COLO829 (cell line): ENCODE measurements at regions not wholly inside any gene's neighbourhood (a gene's known extent, or its start where the extent isn't known, plus 50 kb on each side); places are given as distances from the start of the nearest gene placed in this dataset.

Experiments
- DNase-seq: peaks from one replicate; pipeline ENCODE4 v3.0.0; 2012; ENCODE audit warnings: low spot score

- DNase-seq, result no peak
Measured at GRCh38 chr17:6325051-6325450, 109.9 kb downstream of the AIPL1 start.

- no peak for DNase-seq
Measured at GRCh38 chr17:6323626-6324356, 111.1 kb downstream of the AIPL1 start.

- no peak for DNase-seq
Measured at GRCh38 chr17:6322316-6322715, 112.6 kb downstream of the AIPL1 start.

GRCh38 chr17:6314311-6314710 lies 120.6 kb downstream of the AIPL1 start:
- no peak for DNase-seq

- DNase-seq, result no peak
Measured at GRCh38 chr17:6313835-6314234, 121.1 kb downstream of the AIPL1 start.

GRCh38 chr17:6306820-6307219 lies 128.1 kb downstream of the AIPL1 start:
- no peak for DNase-seq

- DNase-seq, result no peak
Measured at GRCh38 chr17:6305613-6306360, 129.1 kb downstream of the AIPL1 start.

- DNase-seq, result no peak
Measured at GRCh38 chr17:6304894-6305612, 129.9 kb downstream of the AIPL1 start.

GRCh38 chr17:6303664-6304063 lies 131.3 kb downstream of the AIPL1 start:
- DNase-seq, result peak; percentile 18

GRCh38 chr17:6299275-6299674 lies 135.6 kb downstream of the AIPL1 start:
- no peak for DNase-seq

- no peak for DNase-seq
Measured at GRCh38 chr17:6297960-6298359, 137.0 kb downstream of the AIPL1 start.

GRCh38 chr17:6297119-6297518 lies 137.8 kb downstream of the AIPL1 start:
- no peak for DNase-seq

- no peak for DNase-seq
Measured at GRCh38 chr17:6290488-6291196, 144.3 kb downstream of the AIPL1 start.

GRCh38 chr17:6286233-6286632 lies 148.7 kb downstream of the AIPL1 start:
- no peak for DNase-seq

- no peak for DNase-seq
Measured at GRCh38 chr17:6285486-6285885, 149.4 kb downstream of the AIPL1 start.

GRCh38 chr17:6279659-6280058 lies 155.3 kb downstream of the AIPL1 start:
- no peak for DNase-seq

GRCh38 chr17:6278376-6278775 lies 156.5 kb downstream of the AIPL1 start:
- DNase-seq, result no peak

- DNase-seq, result no peak
Measured at GRCh38 chr17:6276711-6277110, 158.2 kb downstream of the AIPL1 start.

- DNase-seq, result no peak
Measured at GRCh38 chr17:6274310-6274709, 160.6 kb downstream of the AIPL1 start.

- DNase-seq, result peak; percentile 28
Measured at GRCh38 chr17:6269478-6269877, 165.4 kb downstream of the AIPL1 start.

GRCh38 chr17:6261466-6261865 lies 173.5 kb downstream of the AIPL1 start:
- no peak for DNase-seq

- no peak for DNase-seq
Measured at GRCh38 chr17:6259899-6260298, 175.0 kb downstream of the AIPL1 start.
